Right atrium auricular region (tissue), 2 donors: ENCODE measurements at regions not wholly inside any gene's neighbourhood (a gene's known extent, or its start where the extent isn't known, plus 50 kb on each side); places are given as distances from the start of the nearest gene placed in this dataset.

Source experiments
- DNase-seq: peaks from one replicate; pipeline ENCODE4 v3.0.0-alpha.2; 2019; ENCODE audit warnings: low spot score
- H3K27ac ChIP-seq, 2 donors: fragments of 200-600 bp; sonication (generic); 1 replicate in 1 of 2; 2 replicates in 1 of 2; pipeline ENCODE4 v1.5.1; 2016 to 2019
- H3K27me3 ChIP-seq, 2 donors: fragments of 200-600 bp; sonication (generic); one replicate each; pipeline versions ENCODE4 v1.5.1 to v1.6.0; 2017 to 2019
- H3K36me3 ChIP-seq: fragments of 200-600 bp; sonication (generic); one replicate; pipeline ENCODE4 v1.5.1; 2016
- H3K4me1 ChIP-seq, 2 donors: fragments of 200-600 bp; sonication (generic); one replicate each; pipeline versions ENCODE4 v1.5.1 to v1.6.0; 2017 to 2019
- H3K4me3 ChIP-seq, 2 donors: fragments of 200-600 bp; sonication (generic); 1 replicate in 1 of 2; 2 replicates in 1 of 2; pipeline ENCODE4 v1.5.1; 2017 to 2019; ENCODE audit warnings: mild to moderate bottlenecking in 1 of 2, moderate library complexity in 1 of 2
- H3K9me3 ChIP-seq, 2 donors: fragments of 200-600 bp; sonication (generic); one replicate each; pipeline ENCODE4 v1.5.1; 2019
- TF ChIP-seq, protein P1 (sequence below), 2 donors: fragments of 200-600 bp; sonication (generic); IDR thresholded peaks; one replicate each; pipeline ENCODE4 v1.5.1; 2019; ENCODE audit warnings: antibody characterized with exemption in 2 of 2

GRCh38 chr10:92760609-92761008, 70.9 kb downstream of the HHEX start:
- peaks cover 0 to 23% of the 10 kb centered on the region in 2 donors for H3K4me1 ChIP-seq
- H3K9me3 ChIP-seq: no peaks in the 10 kb centered on the region
- TF ChIP-seq, protein P1, sequence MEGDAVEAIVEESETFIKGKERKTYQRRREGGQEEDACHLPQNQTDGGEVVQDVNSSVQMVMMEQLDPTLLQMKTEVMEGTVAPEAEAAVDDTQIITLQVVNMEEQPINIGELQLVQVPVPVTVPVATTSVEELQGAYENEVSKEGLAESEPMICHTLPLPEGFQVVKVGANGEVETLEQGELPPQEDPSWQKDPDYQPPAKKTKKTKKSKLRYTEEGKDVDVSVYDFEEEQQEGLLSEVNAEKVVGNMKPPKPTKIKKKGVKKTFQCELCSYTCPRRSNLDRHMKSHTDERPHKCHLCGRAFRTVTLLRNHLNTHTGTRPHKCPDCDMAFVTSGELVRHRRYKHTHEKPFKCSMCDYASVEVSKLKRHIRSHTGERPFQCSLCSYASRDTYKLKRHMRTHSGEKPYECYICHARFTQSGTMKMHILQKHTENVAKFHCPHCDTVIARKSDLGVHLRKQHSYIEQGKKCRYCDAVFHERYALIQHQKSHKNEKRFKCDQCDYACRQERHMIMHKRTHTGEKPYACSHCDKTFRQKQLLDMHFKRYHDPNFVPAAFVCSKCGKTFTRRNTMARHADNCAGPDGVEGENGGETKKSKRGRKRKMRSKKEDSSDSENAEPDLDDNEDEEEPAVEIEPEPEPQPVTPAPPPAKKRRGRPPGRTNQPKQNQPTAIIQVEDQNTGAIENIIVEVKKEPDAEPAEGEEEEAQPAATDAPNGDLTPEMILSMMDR (IDR thresholded peaks at IDR 0.05): no peak
- DNase-seq: no peak
- no peak overlapping the region for H3K27ac ChIP-seq
- H3K36me3 ChIP-seq: no peaks in the 10 kb centered on the region
- no peaks in the 10 kb centered on the region for H3K27me3 ChIP-seq
- no peak overlapping the region for H3K4me3 ChIP-seq

- Histone ChIP-seq H3K4me1 (peaks cover 0 to 19% of the 10 kb centered on the region in 2 donors), H3K9me3 (no peaks in the 10 kb centered on the region), H3K27me3 (no peaks in the 10 kb centered on the region), H3K4me3 (no peak overlapping the region), H3K27ac (no peak overlapping the region), H3K36me3 (no peaks in the 10 kb centered on the region)
- TF ChIP-seq, protein P1 (IDR thresholded peaks at IDR 0.05): no peak
- DNase-seq: no peak
Observed at GRCh38 chr10:92761571-92761970, 71.8 kb downstream of the HHEX start.

GRCh38 chr10:92763634-92764155, 73.9 kb downstream of the HHEX start:
- H3K36me3 ChIP-seq: no peaks in the 10 kb centered on the region
- TF ChIP-seq, protein P1 (IDR thresholded peaks at IDR 0.05): no peak

DNA sequence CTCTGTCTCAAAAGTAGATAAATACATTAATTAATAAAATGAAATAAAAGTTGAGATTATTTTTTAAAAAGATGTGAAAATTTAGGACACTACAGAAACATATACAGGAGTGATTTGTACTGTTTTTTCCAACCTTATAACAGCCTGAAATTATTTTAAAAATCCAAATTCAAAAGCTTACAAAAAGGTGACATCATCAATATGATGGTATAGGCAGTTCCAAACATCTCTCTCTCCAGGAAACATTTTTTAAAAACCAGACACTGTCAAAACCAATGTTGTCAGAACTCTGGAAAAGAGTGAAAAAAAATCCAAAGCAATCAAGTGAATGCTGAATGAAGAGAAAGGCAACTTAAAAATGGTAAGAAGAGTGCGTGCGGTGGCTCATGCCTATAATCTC, 76.7 kb downstream of the HHEX start:
- no peaks in the 10 kb centered on the region for H3K36me3 ChIP-seq

More at GRCh38 chr10:92763634-92764155, 73.9 kb downstream of the HHEX start:
- Histone ChIP-seq H3K27me3 (no peaks in the 10 kb centered on the region), H3K4me3 (no peak overlapping the region), H3K4me1 (no peaks in the 10 kb centered on the region), H3K27ac (no peak overlapping the region), H3K9me3 (peaks cover 0 to 17% of the 10 kb centered on the region in 2 donors)
- DNase-seq: no peak

DNA sequence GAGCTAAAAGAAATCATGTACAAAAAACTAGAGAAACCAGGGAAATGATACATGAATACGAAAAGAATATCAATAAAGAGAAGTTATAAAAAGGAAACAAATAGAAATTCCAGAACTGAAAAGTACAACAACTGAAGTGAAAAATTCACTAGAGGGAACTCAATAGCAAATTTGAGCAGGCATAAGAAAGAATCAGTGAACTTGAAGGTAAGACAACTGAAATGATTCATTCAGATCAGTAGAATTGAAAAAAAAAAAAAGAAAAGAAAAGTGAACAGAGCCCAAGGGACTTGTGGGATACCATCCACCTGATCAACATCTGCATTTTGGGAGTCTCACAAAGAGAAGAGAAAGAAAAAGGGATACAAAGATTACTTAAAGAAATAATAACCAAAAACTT, 78.3 kb downstream of the HHEX start:
- Histone ChIP-seq H3K9me3 (peaks cover 0 to 21% of the 10 kb centered on the region in 2 donors), H3K27me3 (no peaks in the 10 kb centered on the region), H3K4me3 (no peak overlapping the region), H3K36me3 (no peaks in the 10 kb centered on the region), H3K27ac (no peak overlapping the region), H3K4me1 (no peaks in the 10 kb centered on the region)
- TF ChIP-seq, protein P1 (IDR thresholded peaks at IDR 0.05): no peak
- DNase-seq: no peak

More for the DNA sequence above, 76.7 kb downstream of the HHEX start:
- DNase-seq: no peak
- Histone ChIP-seq H3K27ac (no peak overlapping the region), H3K4me1 (no peaks in the 10 kb centered on the region), H3K9me3 (peaks cover 0 to 21% of the 10 kb centered on the region in 2 donors), H3K4me3 (no peak overlapping the region), H3K27me3 (no peaks in the 10 kb centered on the region)
- TF ChIP-seq, protein P1 (IDR thresholded peaks at IDR 0.05): no peak

DNA sequence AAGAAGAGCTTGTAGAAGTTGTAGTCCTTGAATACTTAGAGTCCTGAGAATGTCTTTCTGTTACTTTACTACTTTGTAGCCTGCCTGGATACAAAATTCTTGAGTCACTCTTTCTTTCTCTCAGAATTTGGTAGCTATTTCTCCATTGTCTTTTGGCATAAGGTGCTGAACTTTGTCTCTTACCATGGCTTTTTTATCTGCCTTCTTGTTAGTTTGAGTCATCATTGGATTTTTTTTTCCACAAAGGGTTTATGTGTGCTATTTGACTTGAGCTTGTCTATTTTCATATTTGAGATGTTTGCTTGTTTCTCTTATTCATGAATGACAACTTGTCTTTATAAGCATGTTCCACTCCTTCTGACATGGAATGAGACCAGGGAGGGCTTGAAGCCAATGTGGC, 74.5 kb upstream of the EXOC6 start:
- TF ChIP-seq, protein P1 (IDR thresholded peaks at IDR 0.05): no peak
- no peak for DNase-seq
- Histone ChIP-seq H3K4me1 (no peaks in the 10 kb centered on the region), H3K27me3 (no peaks in the 10 kb centered on the region), H3K4me3 (no peak overlapping the region), H3K27ac (no peak overlapping the region), H3K9me3 (peaks cover 0 to 4% of the 10 kb centered on the region in 2 donors), H3K36me3 (no peaks in the 10 kb centered on the region)
